CD4-positive, CD25-positive, alpha-beta regulatory T cell (primary cell): ENCODE measurements at regions not wholly inside any gene's neighbourhood (a gene's known extent, or its start where the extent isn't known, plus 50 kb on each side); places are given as distances from the start of the nearest gene placed in this dataset.

Experiments used
- ATAC-seq, 2 donors: fragments of 150-1000 bp; cut with Tn5 transposase; one replicate each; pipeline ENCODE4 v1.10.0; 2021; ENCODE audit warnings: low read depth in 2 of 2, moderate number of reproducible peaks in 2 of 2, moderate library complexity in 1 of 2
- DNase-seq, 3 donors: peaks; one replicate each; pipeline versions ENCODE4 v3.0.0 to v3.0.0-alpha.2; 2012 to 2022; ENCODE audit warnings: mixed read lengths in 1 of 3
- H3K27ac ChIP-seq: one replicate; pipeline ENCODE4 v1.7.0; 2013; ENCODE audit warnings: mild to moderate bottlenecking, low read length; ENCODE audit not compliant: insufficient read depth, poor library complexity, severe bottlenecking
- H3K27me3 ChIP-seq: one replicate; pipeline ENCODE4 v1.7.0; 2013; ENCODE audit warnings: low read length; ENCODE audit not compliant: control insufficient read depth, insufficient read depth
- H3K36me3 ChIP-seq: one replicate; pipeline ENCODE4 v1.7.0; 2013; ENCODE audit warnings: mild to moderate bottlenecking, low read length, moderate library complexity; ENCODE audit not compliant: control insufficient read depth, insufficient read depth
- H3K4me1 ChIP-seq: 2 replicates; pipeline ENCODE4 v1.7.0; 2013; ENCODE audit warnings: mild to moderate bottlenecking, low read length; ENCODE audit not compliant: insufficient read depth, control insufficient read depth, poor library complexity, severe bottlenecking
- H3K4me3 ChIP-seq: one replicate; pipeline ENCODE4 v1.7.0; 2013; ENCODE audit warnings: low read depth, mild to moderate bottlenecking, low read length, moderate library complexity
- H3K9me3 ChIP-seq, 2 experiments: 1 replicate in 1 of 2; 2 replicates in 1 of 2; pipeline ENCODE4 v1.7.0; 2013; ENCODE audit warnings: low read length in 2 of 2, mild to moderate bottlenecking in 1 of 2, moderate library complexity in 1 of 2; ENCODE audit not compliant: control insufficient read depth in 2 of 2
- H3K27ac Mint-ChIP-seq, 3 donors: one replicate each; pipeline ENCODE4 v1.8.0; 2020 to 2022; ENCODE audit warnings: mild to moderate bottlenecking in 3 of 3, mixed read lengths in 3 of 3, moderate library complexity in 2 of 3
- H3K27me3 Mint-ChIP-seq: one replicate; pipeline ENCODE4 v1.8.0; 2022; ENCODE audit warnings: mild to moderate bottlenecking, mixed read lengths
- H3K36me3 Mint-ChIP-seq: one replicate; pipeline ENCODE4 v1.8.0; 2020; ENCODE audit warnings: mixed read lengths
- H3K4me1 Mint-ChIP-seq, 4 donors: one replicate each; pipeline ENCODE4 v1.8.0; 2020 to 2022; ENCODE audit warnings: mixed read lengths in 4 of 4, mild to moderate bottlenecking in 1 of 4
- H3K4me3 Mint-ChIP-seq, 4 donors: one replicate each; pipeline ENCODE4 v1.8.0; 2020 to 2022; ENCODE audit warnings: mild to moderate bottlenecking in 4 of 4, mixed read lengths in 4 of 4, moderate library complexity in 3 of 4
- H3K9me3 Mint-ChIP-seq, 7 donors: one replicate each; pipeline ENCODE4 v1.8.0; 2020 to 2022; ENCODE audit warnings: mixed read lengths in 7 of 7, mild to moderate bottlenecking in 3 of 7, moderate library complexity in 2 of 7

DNA sequence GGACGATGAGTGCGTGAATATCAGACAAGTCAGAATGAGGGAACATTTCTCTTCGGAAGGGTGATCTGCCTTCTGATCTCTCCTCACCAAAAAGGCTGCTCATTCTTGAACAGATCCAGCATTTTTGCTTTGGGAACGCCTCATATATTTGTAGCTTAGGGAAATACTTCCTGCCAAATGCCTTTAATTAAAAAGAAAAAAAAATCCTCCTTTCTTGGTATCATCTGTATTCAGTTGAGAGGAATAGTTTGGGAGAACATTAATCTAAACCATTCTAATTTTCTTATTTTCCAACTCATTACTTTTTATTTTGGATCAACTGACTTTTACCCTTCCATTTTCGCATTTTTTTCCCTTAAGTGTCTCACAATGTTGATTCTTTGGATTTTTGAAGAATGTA is 163.4 kb downstream of the SNX18 start:
- H3K9me3 Mint-ChIP-seq = peaks cover 0 to 3% (median 0%) of the 10 kb centered on the region in 7 donors
- no peak overlapping the region for H3K27ac Mint-ChIP-seq
- Histone ChIP-seq H3K36me3 (no peaks in the 10 kb centered on the region), H3K27me3 (no peaks in the 10 kb centered on the region), H3K9me3 (no peaks in the 10 kb centered on the region), H3K4me1 (no peaks in the 10 kb centered on the region), H3K27ac (no peak overlapping the region), H3K4me3 (no peak overlapping the region)
- ATAC-seq = no peak
- no peak overlapping the region for H3K4me3 Mint-ChIP-seq
- H3K36me3 Mint-ChIP-seq = no peaks in the 10 kb centered on the region
- DNase-seq = no peak
- peaks cover 31% of the 10 kb centered on the region for H3K27me3 Mint-ChIP-seq
- H3K4me1 Mint-ChIP-seq = peaks cover 0 to under 1% (median 0%) of the 10 kb centered on the region in 4 donors

DNA sequence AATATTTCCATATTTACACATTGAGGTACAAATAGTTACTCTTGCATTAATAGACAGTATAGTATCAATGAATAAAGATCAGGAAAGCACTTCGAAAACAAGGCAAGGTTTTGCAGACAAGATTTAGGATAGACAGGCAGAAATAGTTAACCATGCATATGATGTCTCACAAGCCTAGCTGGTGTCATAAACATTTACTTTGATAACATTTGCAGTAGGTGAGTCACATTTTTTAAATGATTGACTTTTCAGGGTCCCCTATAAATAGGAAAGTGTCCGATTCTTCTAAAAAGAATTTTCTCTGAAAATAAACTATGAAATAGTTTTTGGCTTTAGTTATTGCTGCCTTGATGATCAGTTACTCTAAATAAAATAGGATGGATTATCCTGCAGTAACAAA is 162.1 kb downstream of the SNX18 start:
- no peaks in the 10 kb centered on the region for H3K4me1 ChIP-seq
- Mint-ChIP-seq H3K27ac (no peak overlapping the region), H3K4me3 (peak overlapping the region in 1 of 4 donors; percentile 16), H3K4me1 (peaks cover 0 to 4% (median 2%) of the 10 kb centered on the region in 4 donors), H3K36me3 (peaks cover 5% of the 10 kb centered on the region), H3K9me3 (peaks cover 0 to 4% (median 0%) of the 10 kb centered on the region in 7 donors), H3K27me3 (peaks cover 32% of the 10 kb centered on the region)
- ATAC-seq (no peak), DNase-seq (no peak)
- H3K4me3 ChIP-seq = no peak overlapping the region
- H3K27me3 ChIP-seq = no peaks in the 10 kb centered on the region
- no peaks in the 10 kb centered on the region for H3K36me3 ChIP-seq
- no peak overlapping the region for H3K27ac ChIP-seq
- no peaks in the 10 kb centered on the region for H3K9me3 ChIP-seq

DNA sequence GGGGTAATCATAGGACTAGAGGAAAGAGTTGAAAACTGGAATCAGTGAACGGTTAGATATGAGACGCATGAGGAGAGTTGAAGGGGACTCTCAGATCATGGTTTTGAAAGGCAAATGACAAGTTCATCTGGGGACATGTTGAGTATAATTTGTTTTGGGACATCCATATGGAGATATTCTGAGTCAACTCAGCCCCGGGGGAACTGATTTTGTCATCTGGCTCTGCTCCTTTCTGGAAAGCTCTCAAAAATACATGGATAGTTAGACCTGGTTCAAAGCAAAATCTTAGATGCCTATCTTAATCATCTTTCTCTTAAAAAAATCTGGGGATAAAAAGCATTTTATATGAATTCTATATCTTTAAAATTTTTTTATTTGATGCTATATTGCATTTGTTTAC is 161.2 kb downstream of the SNX18 start:
- peaks cover 0 to 4% (median 0%) of the 10 kb centered on the region in 7 donors for H3K9me3 Mint-ChIP-seq
- no peak overlapping the region for H3K27ac Mint-ChIP-seq
- DNase-seq (no peak), ATAC-seq (no peak)
- Histone ChIP-seq H3K36me3 (no peaks in the 10 kb centered on the region), H3K9me3 (no peaks in the 10 kb centered on the region), H3K27me3 (no peaks in the 10 kb centered on the region), H3K27ac (no peak overlapping the region), H3K4me3 (no peak overlapping the region), H3K4me1 (peaks cover 7% of the 10 kb centered on the region)
- peaks cover 5% of the 10 kb centered on the region for H3K36me3 Mint-ChIP-seq
- no peak overlapping the region for H3K4me3 Mint-ChIP-seq
- H3K4me1 Mint-ChIP-seq = peaks cover 8 to 13% (median 12%) of the 10 kb centered on the region in 4 donors
- peaks cover 33% of the 10 kb centered on the region for H3K27me3 Mint-ChIP-seq

DNA sequence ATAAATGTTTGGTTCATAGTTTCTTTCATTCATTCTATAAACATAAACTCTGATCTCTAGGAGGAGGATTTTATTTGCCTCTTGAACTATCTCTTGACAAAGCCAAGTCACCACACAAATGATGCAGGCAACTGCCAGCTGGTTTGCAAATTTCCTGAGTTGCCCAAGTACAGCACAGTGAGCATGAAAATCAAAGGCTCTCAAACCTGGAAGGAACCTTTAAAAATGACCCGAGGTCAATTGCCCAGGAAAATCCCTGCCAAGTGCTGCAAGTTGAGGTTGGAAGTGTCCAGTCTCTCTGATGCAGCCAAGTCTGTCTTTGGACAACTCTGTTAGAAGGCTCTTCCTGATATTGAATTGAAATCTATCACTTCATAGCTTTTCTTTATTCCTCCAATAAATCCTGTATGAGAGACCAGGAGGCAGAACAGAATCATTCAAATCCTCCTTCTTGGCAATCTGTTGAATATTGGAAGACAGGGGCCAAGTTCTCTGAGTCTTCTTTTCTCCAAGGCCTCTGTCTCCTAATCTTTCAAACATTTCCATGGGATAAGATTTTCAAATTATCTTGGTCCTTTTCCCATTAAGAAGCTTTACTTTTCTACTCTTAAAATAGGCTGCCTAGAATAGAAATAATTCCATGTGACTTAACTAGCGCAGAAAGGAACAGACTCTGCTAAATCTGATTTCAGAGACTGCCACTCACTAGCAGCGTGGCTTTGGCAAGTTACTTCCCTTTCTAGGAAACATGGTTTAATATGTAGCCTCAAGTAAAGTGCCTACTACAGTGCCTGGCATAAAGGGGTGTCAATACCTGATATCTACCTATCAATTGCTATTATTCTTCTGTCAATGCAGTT is 159.2 kb downstream of the SNX18 start:
- Mint-ChIP-seq H3K4me1 (peaks cover 10 to 29% (median 23%) of the 10 kb centered on the region in 4 donors), H3K9me3 (peaks cover 0 to 6% (median 1%) of the 10 kb centered on the region in 7 donors), H3K27me3 (peaks cover 28% of the 10 kb centered on the region), H3K27ac (no peak overlapping the region), H3K4me3 (no peak overlapping the region), H3K36me3 (peaks cover 9% of the 10 kb centered on the region)
- Histone ChIP-seq H3K4me3 (no peak overlapping the region), H3K36me3 (no peaks in the 10 kb centered on the region), H3K27ac (no peak overlapping the region), H3K9me3 (no peaks in the 10 kb centered on the region), H3K27me3 (no peaks in the 10 kb centered on the region), H3K4me1 (peaks cover 15% of the 10 kb centered on the region)
- ATAC-seq = no peak
- no peak for DNase-seq

DNA sequence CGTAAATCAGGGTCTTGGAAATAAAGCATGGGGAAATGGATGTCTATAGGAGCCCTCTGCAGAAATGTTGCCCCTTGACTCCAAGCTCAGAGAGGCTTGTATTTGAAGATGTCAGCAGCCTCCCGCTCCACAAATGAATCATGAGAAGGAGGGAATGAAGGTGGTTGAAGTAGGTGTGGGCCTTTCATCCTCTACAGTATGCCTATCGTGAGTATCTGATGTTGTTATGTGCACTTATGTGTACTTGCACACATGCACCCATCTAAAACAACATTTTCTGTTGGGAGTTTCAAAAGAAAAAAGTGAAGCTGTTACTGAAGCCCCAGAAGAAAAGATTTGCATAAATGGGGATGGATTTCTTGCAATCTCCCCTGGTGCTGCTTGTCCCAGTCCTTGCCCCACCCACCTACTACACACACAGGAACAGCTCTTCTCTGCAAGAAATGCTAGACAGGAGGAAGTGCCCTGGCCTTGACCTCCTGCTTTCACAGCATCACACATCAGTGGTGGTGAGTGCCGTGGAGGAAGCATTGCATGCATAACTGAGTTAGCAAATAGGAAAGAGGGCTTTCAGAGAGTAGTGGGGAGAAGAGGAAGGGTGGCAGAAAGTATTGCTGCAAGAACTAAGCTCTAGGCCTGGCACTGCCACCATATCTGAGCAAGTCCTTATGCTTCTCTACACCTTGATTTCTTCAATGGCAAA is 156.1 kb downstream of the SNX18 start:
- H3K4me3 Mint-ChIP-seq = peak overlapping the region in 1 of 4 donors; percentile 20
- peaks cover 9% of the 10 kb centered on the region for H3K36me3 Mint-ChIP-seq
- DNase-seq = peak in 2 of 3 donors; percentile 11 to 74

DNA sequence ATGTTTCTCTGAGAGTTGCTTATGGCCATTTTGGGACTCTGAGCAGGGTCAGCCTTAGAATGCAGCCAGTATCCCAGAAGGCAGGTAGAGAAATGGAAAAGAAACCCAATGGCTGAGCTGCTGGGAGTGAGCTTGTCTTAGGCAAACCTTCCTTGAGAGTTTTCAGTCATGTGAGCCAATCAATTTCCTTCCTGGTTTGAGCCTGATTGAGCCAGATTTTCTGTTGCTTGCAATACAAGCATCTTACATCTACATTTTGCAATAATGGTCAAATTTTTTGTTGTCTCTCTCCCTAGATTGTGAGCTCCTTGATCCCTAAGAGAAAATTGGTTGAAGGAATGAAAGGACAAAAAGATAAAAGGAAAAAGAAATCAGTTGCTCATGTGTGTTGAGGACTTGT is 155.3 kb downstream of the SNX18 start:
- H3K4me1 Mint-ChIP-seq = peaks cover 21 to 50% (median 38%) of the 10 kb centered on the region in 4 donors
- peaks cover 0 to 13% (median 5%) of the 10 kb centered on the region in 7 donors for H3K9me3 Mint-ChIP-seq
- H3K4me1 ChIP-seq = peaks cover 15% of the 10 kb centered on the region
- no peaks in the 10 kb centered on the region for H3K27me3 ChIP-seq
- H3K27me3 Mint-ChIP-seq = peaks cover 8% of the 10 kb centered on the region
- H3K4me3 ChIP-seq = no peak overlapping the region
- DNase-seq (no peak), ATAC-seq (no peak)
- H3K27ac Mint-ChIP-seq = peak overlapping the region in 2 of 3 donors; percentile 0 to 1
- no peaks in the 10 kb centered on the region for H3K36me3 ChIP-seq
- no peaks in the 10 kb centered on the region for H3K9me3 ChIP-seq
- H3K36me3 Mint-ChIP-seq = peaks cover 9% of the 10 kb centered on the region
- H3K4me3 Mint-ChIP-seq = no peak overlapping the region
- H3K27ac ChIP-seq = no peak overlapping the region

More for the DNA sequence above, 156.1 kb downstream of the SNX18 start:
- peaks cover 15% of the 10 kb centered on the region for H3K4me1 ChIP-seq
- H3K27ac ChIP-seq = no peak overlapping the region
- H3K27me3 ChIP-seq = no peaks in the 10 kb centered on the region
- no peaks in the 10 kb centered on the region for H3K36me3 ChIP-seq
- Mint-ChIP-seq H3K27ac (peak overlapping the region in 2 of 3 donors; percentile 0 to 20), H3K4me1 (peaks cover 21 to 50% (median 38%) of the 10 kb centered on the region in 4 donors), H3K9me3 (peaks cover 0 to 6% (median 1%) of the 10 kb centered on the region in 7 donors), H3K27me3 (peaks cover 8% of the 10 kb centered on the region)
- H3K4me3 ChIP-seq = no peak overlapping the region
- no peaks in the 10 kb centered on the region for H3K9me3 ChIP-seq
- ATAC-seq = peak; percentile 78 to 80

DNA sequence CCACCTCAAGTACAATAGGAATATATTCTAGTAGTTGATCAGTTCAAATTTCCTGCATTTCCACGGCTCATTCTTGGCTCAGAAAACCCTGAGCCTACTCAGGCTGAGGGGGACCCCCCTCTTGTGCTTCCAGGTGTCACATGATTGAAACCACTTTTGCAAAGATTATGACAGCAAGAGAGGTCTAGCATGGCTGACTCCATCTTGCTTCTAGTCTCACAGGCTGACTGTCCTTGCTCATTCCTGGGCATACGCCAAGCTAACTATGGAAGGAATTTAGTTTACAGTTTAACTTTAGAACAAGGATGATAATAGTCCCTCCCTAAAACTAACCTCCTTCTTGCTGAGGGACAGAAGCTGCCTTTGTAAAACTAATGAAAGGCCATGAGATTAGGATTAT is 154.1 kb downstream of the SNX18 start:
- Mint-ChIP-seq H3K27me3 (peaks cover 8% of the 10 kb centered on the region), H3K4me1 (peaks cover 21 to 50% (median 38%) of the 10 kb centered on the region in 4 donors), H3K27ac (no peak overlapping the region), H3K36me3 (peaks cover 9% of the 10 kb centered on the region), H3K9me3 (peaks cover 0 to 13% (median 5%) of the 10 kb centered on the region in 7 donors), H3K4me3 (no peak overlapping the region)
- Histone ChIP-seq H3K27ac (no peak overlapping the region), H3K4me1 (peaks cover 15% of the 10 kb centered on the region), H3K4me3 (no peak overlapping the region), H3K27me3 (no peaks in the 10 kb centered on the region), H3K9me3 (no peaks in the 10 kb centered on the region), H3K36me3 (no peaks in the 10 kb centered on the region)
- DNase-seq (no peak), ATAC-seq (no peak)
